ENCODE measurements at regions not wholly inside any gene's neighbourhood (a gene's known extent, or its start where the extent isn't known, plus 50 kb on each side); places are given as distances from the start of the nearest gene placed in this dataset.

- no peak overlapping the region for H3K9ac ChIP-seq (ENCODE audit: low read length)
- no peak overlapping the region for H2AFZ ChIP-seq (ENCODE audit: low read depth, low read length, severe bottlenecking)
- no peaks in the 10 kb centered on the region for H3K9me2 ChIP-seq (replicated peaks; ENCODE audit: insufficient read depth, low read length)
- TF ChIP-seq CTCF (IDR thresholded peaks at IDR 0.05; ENCODE audit: insufficient read depth, low read length, poor library complexity, severe bottlenecking) (no peak), EZH2phosphoT487 (conservative IDR thresholded peaks at IDR 0.05; ENCODE audit: low read length) (no peak)
- H3K27ac ChIP-seq (ENCODE audit: low read depth, low read length): no peak overlapping the region
- no peaks in the 10 kb centered on the region for H3F3A ChIP-seq (ENCODE audit: insufficient read depth)
- no peaks in the 10 kb centered on the region for H3K9me3 ChIP-seq (ENCODE audit: insufficient read depth, low read length)
- no peaks in the 10 kb centered on the region for H3K27me3 ChIP-seq (ENCODE audit: low read length)
- no peak overlapping the region for H3K4me2 ChIP-seq (ENCODE audit: low read depth, low read length, poor library complexity, severe bottlenecking)
- no peak overlapping the region for H3K4me3 ChIP-seq (ENCODE audit: insufficient read depth, low read length, poor library complexity, severe bottlenecking)
- no peaks in the 10 kb centered on the region for H4K20me1 ChIP-seq (ENCODE audit: low read depth, low read length)
- H3K79me2 ChIP-seq (ENCODE audit: insufficient read depth, low read length): no peaks in the 10 kb centered on the region
- H3K36me3 ChIP-seq (ENCODE audit: low read length): no peaks in the 10 kb centered on the region
Measured at GRCh38 chr20:12014276-12014675, 96.6 kb downstream of the BTBD3 start.

- Histone ChIP-seq H2AFZ (ENCODE audit: low read depth, low read length, severe bottlenecking) (no peak overlapping the region), H3K4me3 (ENCODE audit: insufficient read depth, low read length, poor library complexity, severe bottlenecking) (no peak overlapping the region), H3K9me2 (replicated peaks; ENCODE audit: insufficient read depth, low read length) (no peaks in the 10 kb centered on the region), H3K9me3 (ENCODE audit: insufficient read depth, low read length) (no peaks in the 10 kb centered on the region), H3K27ac (ENCODE audit: low read depth, low read length) (no peak overlapping the region), H3K9ac (ENCODE audit: low read length) (no peak overlapping the region), H4K20me1 (ENCODE audit: low read depth, low read length) (no peaks in the 10 kb centered on the region), H3K36me3 (ENCODE audit: low read length) (no peaks in the 10 kb centered on the region), H3K4me2 (ENCODE audit: low read depth, low read length, poor library complexity, severe bottlenecking) (no peak overlapping the region), H3K79me2 (ENCODE audit: insufficient read depth, low read length) (no peaks in the 10 kb centered on the region), H3F3A (ENCODE audit: insufficient read depth) (no peaks in the 10 kb centered on the region), H3K27me3 (ENCODE audit: low read length) (no peaks in the 10 kb centered on the region)
- TF ChIP-seq CTCF (IDR thresholded peaks at IDR 0.05; ENCODE audit: insufficient read depth, low read length, poor library complexity, severe bottlenecking) (no peak), EZH2phosphoT487 (conservative IDR thresholded peaks at IDR 0.05; ENCODE audit: low read length) (no peak)
Measured at GRCh38 chr20:12014736-12015135, 97.0 kb downstream of the BTBD3 start.

GRCh38 chr20:12016291-12016690 lies 98.6 kb downstream of the BTBD3 start:
- TF ChIP-seq EZH2phosphoT487 (conservative IDR thresholded peaks at IDR 0.05; ENCODE audit: low read length) (no peak), CTCF (IDR thresholded peaks at IDR 0.05; ENCODE audit: insufficient read depth, low read length, poor library complexity, severe bottlenecking) (no peak)

More at GRCh38 chr20:12016291-12016690, 98.6 kb downstream of the BTBD3 start:
- Histone ChIP-seq H3K9me2 (replicated peaks; ENCODE audit: insufficient read depth, low read length) (no peaks in the 10 kb centered on the region), H3K9ac (ENCODE audit: low read length) (no peak overlapping the region), H3K4me3 (ENCODE audit: insufficient read depth, low read length, poor library complexity, severe bottlenecking) (no peak overlapping the region), H3K36me3 (ENCODE audit: low read length) (no peaks in the 10 kb centered on the region), H3F3A (ENCODE audit: insufficient read depth) (no peaks in the 10 kb centered on the region), H3K79me2 (ENCODE audit: insufficient read depth, low read length) (no peaks in the 10 kb centered on the region), H3K27ac (ENCODE audit: low read depth, low read length) (no peak overlapping the region), H3K4me2 (ENCODE audit: low read depth, low read length, poor library complexity, severe bottlenecking) (no peak overlapping the region), H2AFZ (ENCODE audit: low read depth, low read length, severe bottlenecking) (no peak overlapping the region), H4K20me1 (ENCODE audit: low read depth, low read length) (no peaks in the 10 kb centered on the region), H3K9me3 (ENCODE audit: insufficient read depth, low read length) (no peaks in the 10 kb centered on the region), H3K27me3 (ENCODE audit: low read length) (no peaks in the 10 kb centered on the region)
